ENCODE measurements at regions not wholly inside any gene's neighbourhood (a gene's known extent, or its start where the extent isn't known, plus 50 kb on each side); places are given as distances from the start of the nearest gene placed in this dataset.
"Not testable (repeated sequence)": the region's sequence is repeated elsewhere in the genome, so short reads cannot be mapped to it uniquely, and the experiment has no call there.

DNA sequence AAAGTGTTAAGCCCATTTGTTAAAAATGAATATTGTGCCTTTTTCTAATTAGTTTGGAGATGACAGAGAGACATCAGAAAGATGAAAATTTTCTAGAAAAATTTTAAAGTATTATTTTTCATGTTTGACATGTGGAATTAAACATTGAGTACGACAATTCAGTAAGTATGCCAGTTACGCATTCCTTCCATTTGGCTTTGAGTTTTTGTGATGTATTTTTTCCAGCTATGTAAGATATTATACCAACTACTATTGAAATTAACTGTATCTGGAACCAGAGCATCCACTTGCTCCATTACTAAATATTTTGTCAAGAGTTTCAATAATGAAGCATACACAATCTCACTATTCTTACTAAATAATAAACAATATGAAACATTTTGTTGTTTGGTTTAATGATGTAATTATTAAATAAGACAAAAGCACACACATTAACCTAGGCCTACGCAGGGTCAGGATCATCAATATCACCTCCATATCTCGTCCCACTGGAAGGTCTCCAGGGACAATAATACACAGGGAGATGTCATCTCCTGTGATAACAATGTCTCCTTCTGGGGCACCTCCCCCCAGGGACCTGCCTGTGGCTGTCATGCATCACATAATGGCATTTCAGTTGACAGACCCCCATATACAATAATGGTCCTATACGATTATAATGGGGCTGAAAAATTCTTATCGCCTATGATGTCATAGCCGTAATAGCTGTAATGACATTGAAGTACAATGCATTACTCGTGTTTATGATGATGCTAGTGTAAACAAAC is 274.1 kb downstream of the REEP3 start:
- DNase-seq, result no peak

DNA sequence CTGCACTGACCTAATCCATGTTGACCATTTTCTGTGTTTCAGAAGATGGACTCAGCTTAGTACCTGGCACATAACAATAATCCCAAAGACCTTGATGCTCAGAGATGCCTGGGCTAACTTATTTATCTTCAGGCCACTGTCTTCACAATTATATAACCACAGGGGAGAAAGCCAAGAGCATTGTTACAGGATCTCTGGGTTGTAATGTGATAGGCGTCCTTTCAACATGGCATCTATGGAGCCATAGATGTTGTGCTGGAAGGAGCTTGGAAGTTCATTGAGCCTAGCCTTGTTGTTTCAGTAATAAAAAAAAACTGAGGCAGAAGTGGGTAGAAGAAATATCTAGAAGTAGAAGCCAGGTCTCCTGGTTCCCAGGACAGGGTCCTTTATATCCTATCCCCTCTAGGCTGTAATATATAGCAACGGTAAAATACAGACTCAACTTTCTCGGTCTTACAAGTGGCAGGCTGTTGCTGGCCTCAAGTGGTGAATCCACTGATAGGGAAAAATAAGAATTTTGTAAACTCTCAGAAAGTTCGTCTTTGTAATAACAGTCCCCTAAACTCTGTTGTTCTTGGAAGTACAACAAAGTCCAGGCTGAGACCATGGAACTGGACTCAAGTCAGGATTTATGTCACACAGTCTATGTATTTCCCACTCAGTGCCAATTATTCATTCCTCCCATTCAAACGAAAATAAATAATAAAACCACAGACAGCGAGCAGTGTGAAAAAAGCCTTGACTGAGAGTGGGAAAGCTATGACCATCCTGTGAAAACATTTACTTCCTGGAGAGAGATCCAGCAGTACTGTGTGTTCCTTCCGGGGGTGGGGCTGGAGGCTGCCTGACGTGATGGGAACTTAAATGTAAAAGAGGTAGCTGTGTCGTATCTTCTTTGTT is 277.6 kb downstream of the REEP3 start:
- no peak for DNase-seq

DNA sequence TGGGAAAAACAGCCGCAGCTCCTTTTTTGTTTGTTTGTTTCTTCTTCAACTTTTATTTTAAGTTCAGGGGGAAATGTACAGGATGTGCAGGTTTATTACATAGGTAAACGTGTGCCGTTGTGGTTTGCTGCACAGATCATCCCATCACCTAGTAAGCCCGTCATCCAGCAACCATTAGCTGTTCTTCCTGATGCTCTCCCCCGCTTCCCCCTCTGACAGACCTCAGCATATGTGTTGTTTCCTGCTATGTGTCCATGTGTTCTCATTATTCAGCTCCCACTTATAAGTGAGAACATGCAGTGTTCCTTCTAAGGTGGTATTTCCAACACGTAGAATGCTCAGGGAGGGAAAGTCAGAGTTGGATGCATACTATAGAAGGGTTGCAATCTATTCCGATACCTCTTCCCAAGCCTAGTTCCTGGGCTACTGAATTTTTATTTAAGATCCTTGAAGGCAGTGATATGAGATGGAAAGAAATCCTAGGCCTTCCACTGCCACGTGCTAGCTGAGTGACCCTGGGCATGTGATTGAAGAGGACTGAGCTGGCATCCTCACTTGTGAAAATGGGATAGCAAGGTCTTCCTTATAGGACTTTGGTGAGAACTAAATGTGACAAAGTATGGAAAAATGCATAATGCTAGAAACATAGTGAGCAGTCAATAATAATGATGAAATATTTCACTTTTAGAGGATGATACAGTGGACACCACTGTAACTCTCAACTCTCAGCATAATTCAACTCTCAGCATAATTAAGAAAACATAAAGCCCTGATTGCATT is 278.5 kb downstream of the REEP3 start:
- no peak for DNase-seq

DNA sequence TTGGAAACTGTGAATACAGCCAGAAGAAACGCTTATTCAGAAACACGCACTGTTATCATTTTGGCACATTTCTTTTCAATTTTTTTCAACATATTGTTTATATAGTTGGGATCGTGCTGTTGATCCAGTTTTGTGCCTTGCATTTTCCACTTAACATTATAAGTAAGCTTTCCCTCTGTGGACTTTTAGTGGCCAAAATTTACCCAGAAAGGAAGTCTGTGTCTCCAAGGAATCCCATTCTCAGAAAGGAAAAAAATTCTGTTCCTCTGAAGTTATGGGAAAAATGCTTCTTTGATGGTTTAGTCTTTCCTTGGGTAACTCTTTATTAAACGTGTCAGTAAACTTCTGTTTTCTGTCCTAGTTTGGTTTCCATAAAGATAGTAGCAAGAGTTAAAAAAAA is 280.0 kb downstream of the REEP3 start:
- DNase-seq, result no peak

DNA sequence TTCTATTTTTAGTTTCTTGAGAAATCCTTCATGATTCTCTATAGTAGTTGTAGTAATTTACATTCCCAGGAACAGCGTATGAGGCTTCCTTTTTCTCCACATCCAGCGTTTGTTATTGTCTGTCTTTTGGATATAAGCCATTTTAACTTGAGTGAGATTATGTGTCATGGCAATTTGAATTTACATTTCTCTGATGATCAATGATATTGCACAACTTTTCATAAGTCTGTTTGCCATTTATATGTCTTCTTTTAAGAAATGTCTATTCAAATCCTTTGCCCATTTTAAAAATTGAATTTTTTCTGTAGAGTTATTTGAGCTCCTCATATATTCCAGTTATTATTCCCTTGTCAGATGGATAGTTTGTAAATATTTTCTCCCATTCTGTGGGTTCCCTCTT is 285.1 kb downstream of the REEP3 start:
- no peak for DNase-seq

DNA sequence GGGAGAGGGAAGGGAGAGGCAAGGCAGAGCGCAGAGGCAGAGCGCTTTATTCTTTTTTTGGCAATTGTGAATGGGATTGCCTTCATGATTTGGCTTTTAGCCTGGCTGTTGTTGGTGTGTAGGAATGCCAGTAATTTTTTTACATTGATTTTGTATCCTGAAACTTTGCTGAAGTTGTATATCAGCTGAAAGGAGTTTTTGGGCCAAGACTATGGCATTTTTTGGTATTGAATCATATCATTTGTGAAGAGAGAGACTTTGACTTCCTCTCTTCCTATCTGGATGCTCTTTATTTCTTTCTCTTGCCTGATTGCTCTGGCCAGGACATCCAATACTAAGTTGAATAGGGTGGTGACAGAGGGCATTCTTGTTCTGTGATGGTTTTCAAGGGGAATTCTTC is 291.3 kb downstream of the REEP3 start:
- no peak for DNase-seq

DNA sequence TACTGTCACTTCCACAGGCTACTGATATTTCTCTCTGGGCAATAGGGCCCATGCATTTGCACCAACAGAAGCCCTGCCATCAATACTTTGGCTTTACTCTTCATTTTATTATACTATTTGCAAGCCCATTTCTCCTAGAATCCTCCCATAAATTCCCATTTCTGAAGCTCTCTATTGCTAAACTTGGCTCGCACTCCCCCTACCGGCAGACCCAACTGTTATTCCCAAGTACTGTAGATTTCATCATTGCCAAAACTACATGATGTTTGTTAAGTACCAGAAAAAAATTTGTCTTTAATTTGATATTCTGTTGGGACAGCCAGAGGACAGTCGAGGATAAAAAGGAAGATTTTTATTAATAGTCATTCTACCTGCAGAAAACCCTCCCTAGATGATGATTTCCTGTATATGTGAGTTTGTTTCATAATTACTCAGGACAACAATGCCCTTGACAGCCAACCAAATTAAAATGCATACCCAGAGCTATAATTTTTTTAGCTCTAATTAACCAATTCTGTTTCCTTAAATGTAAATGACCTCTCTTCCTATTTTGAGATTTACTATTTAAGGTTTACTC is 298.6 kb downstream of the REEP3 start:
- DNase-seq, result no peak

DNA sequence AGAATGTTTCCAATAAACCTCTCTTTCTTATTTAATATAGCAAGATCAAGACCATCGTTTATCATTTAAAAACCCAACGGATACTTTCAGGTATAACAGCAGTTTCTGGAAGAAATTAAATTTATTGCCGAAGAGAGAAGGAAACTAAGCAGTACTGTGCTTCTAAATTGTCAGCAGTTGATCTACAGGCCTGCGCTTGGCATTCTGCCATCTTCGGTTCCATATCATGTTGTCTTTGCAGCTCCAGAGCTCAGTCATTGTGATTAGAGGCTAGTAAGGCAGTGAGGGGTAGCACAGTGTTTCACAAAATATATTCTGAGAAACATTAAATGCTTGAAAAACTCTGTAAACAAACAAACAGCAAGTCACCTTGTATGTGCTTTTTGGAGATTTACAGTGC is 301.3 kb downstream of the REEP3 start:
- no peak for DNase-seq

DNA sequence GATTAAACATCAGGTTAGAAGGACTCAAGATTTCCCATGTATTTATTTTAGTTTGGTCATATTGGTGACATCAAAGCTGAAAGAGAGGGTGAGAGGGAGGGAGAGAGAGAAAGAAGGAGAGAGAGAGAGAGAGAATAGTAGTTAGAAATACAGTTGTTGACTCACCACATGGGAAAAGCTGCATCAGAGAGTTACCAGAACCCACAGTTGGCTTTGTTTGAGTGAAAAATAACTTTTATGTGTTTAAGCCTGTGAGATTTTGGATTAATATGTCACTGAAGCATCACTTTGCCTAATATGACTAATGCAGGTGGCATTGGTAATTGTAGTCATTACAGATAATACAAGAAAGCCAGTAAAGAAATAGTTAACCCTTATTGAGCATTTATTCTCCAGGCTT is 303.9 kb downstream of the REEP3 start:
- DNase-seq, result no peak

DNA sequence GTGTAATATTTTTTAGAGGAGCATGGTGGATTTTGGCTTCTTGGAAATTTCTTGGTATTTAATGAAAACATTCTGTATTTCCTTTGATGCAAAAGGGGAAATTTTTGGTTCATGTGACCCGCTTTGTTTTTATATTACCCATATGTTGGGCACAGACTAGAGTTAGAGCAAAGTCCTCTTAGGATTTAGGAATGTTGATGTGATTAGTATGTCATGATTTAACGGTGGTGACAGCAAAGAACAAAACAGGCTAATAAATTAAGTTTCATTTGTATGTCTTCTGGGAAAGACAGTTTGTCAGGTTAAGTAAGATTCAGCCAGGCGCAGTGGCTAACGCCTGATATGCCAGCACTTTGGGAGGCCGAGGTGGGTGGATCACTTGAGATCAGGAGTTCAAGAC is 304.6 kb downstream of the REEP3 start:
- no peak for DNase-seq

DNA sequence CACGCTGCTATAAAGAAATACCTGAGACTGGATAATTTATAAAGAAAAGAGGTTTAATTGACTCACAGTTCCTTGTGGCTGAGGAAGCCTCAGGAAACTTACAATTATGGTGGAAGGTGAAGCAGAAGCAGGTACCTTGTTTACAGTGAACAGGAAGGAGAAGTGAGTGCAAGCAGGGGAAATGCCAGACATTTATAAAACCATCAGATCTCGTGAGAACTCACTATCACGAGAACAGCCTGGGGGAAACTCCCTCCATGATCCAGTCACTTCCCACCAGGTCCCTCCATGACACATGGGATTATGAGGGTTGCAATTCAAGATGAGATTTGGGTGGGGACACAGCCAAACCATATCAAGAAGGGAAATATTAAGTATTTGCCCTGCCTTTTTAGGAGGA is 305.8 kb downstream of the REEP3 start:
- not testable (repeated sequence) for DNase-seq

DNA sequence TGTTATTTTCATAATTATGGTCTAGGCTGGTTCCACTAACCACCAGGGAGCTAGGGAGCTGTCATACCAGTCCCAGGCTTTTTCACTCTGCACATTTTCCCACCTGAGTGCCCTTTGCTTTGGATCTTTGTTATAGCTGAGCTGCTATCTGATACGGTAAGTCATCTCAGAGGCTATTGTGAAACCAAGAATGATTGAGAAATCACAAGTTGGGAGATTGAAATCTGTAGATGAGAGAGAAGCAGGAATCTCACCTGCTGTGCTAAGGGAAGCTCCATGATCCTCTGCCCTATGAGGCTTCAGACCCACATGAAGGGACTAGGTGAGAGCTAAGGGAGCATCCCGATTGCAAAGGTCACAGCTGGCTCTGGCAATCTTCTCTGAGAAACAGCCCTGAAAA is 307.8 kb downstream of the REEP3 start:
- no peak for DNase-seq

DNA sequence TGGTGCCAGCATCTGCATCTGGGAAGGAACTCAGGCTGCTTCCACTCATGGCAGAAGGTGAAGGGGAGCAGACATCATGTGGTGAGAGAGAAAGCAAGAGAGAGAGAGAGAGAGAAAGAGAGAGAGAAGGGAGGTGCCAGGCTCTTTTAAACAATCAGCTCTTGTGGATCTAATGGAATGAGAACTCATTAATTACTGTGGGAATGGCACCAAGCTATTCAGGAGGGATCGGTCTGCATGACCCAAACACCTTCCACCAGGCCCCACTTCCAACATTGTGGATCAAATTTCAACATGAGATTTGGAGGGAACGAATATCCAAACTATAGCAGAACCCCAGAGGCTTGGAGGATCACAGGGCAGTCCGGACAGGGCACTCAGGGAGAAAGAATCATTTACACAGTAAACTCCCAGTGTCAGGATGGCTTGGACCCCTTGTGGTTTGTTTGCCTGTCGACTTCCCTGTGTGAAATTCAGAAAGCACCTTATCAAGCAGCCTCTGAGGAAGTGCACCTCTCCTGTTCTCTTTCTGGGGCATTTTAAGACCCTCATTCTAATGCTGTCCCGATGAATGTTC is 308.5 kb downstream of the REEP3 start:
- no peak for DNase-seq

DNA sequence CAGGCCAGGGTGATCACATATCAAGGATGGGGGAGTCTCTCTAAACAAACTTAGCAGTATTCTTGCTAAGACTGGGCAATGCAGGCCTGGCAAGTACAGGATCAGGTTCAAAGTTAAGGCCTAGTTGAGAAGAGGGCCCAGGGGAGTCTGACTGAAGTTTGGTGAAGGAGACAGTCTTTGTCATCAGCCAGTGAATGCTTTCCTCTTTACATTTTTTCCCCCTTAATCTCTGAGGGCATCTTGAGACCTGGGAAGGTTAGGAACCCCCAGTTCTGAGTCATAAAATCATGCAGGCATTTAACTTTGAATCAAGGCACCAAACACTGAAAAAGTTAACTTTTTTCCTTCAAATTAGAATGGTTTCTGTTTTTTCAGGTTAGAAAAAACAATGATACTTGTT is 311.5 kb downstream of the REEP3 start:
- no peak for DNase-seq

DNA sequence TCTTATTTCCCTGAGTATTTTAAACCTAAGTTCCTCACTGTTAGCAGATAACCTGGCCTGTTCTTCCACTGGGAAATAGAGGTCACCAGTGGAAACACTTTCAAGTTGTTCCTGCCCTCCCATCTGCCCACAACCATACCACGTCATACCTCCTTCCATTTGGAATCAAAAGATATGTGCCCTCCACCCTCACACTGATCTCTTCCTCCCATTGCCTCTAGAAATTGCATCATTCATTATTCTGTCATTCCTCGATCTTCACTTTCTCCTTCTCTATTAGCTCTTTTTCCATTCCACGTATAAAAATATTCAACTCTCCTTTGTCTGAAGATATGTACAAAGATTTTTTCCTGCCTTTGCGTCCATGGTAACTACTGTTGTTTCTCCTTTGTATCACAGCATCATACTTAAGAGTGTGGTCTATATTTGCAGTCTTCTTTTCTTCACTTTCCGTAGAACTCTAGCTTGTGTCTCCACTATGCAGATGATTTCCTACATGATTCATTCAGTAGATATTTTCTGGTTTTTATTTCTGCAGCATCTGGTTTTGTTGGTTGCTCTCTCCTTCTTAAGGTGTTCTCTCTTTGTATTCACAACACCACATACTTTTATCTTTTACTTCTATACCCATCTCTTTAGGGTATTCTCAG is 312.3 kb downstream of the REEP3 start:
- DNase-seq, result no peak

DNA sequence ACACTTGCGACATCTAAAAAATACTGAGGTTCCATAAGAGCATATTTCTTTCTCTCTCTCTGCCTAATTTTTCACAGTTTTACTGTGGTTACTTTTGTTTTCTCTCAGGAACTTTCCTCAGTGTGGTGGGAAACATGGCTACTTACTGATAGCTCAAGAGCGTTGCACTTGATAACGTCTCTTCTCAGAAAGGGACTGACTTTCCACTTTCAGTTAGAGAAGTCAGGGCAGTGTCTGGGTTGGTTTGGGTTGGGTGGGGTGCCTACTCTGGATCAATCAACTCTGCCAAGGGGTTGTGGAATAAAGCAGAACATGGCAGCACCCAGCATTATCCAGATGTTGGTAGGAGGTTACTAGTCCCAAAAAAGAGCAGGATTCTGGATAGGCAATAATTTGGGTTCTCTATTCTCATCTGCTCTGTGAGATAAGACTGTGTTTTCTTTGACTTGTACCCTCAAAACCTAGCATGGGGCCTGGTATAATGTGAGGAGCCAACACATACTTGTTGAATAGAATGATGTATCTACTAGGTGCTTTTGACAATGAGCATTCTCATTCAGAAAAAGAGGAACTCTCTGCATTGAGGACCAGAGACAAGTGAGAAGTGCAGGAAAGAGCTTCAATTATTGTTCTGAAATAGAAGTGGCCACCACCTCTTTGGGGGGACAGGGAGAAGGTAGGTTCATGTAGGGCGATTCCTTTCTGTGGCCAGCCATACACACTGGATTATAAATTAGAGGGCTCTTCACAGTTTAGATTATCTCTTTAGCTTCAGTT is 315.7 kb downstream of the REEP3 start:
- no peak for DNase-seq

DNA sequence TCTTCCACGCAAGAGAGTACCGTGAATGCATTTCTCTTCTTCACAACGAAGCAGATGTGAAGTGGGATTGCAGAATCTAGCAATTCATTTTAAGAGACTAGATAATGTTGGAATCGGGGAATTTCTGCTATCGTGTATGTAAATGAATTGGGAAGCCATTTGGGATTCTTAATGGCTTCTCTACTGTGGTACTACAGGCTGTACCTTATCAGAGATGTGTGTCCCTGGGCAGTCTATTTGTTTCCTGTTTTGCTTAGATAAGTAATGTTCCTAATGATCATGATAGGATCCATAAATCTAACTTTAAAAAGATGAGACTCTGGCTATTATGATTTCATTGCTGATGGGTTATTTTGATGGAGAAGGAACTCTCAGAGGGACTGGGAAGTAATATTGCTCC is 320.6 kb downstream of the REEP3 start:
- no peak for DNase-seq

DNA sequence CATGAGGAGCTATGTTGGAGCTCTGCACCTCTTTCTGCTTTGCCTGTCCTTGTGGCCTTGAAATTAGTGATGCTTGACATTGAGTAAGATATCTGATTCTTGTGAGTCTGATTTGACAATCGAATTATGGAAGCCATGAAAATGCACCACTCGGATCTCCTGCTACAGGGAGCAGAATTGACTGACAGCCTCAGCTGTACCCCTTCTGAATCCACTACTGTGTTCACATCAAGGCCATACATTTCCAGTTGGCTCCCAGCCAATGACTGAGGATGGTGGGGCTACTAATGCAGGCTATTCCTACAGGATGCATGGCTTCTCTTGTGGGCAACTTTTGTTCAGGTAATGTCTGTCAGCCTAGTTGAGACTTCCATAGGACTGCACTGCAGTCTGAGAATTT is 321.9 kb downstream of the REEP3 start:
- no peak for DNase-seq

DNA sequence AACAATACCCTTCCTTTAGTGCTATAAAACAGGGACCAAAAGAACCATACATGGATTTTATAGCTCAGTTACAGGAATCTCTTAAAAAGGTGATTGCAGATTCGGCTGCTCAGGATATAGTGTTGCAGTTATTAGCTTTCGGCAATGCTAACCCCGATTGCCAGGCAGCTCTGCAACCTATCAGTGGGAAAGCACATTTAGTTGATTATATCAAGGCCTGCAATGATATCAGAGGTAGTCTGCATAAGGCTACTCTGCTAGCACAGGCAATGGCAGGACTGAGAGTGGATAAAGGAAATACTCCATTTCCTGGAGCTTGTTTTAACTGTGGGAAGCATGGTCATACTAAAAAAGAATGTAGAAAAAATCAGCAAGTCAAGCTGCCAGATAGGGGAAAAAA is 327.7 kb downstream of the REEP3 start:
- DNase-seq, result not testable (repeated sequence)

DNA sequence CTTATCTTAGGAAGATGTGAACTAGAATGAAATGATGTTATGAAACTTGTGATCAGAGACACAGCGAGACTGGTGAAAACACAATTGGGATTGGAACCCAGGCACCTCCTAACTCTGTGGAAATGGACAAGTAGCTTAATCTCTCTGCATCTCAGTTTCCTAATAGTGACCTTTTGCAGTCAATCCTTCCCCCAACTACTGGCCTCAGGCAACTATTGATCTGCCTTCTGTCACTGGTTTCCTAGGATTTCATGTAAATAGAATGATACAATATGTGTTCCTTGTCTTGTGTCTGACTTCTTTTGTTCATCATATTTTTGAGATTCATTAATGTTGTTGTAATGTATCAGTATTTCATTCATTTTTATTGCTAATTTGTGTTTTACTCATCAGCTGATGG is 341.7 kb downstream of the REEP3 start:
- no peak for DNase-seq

DNA sequence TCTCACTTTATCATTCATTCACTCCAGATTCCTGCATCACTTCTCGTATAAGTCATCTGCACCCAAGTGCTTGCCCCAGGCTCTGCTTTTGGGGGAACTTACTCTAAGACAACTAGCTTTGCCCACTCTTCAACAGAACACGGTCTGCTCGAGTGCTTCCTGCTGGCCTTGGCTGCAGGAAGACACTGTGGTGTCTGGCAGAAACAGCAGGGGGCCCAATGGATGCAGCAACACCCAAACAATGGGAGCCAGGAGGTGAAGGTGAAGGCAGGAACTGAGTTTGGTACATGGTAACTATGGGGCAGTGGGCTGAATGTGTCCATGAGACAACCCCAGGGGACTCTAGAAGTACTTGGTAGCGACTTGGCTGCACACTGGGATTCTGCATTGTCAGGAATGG is 344.0 kb downstream of the REEP3 start:
- DNase-seq, result no peak
